Lower lobe of right lung (tissue), 2 donors: ENCODE measurements at regions not wholly inside any gene's neighbourhood (a gene's known extent, or its start where the extent isn't known, plus 50 kb on each side); places are given as distances from the start of the nearest gene placed in this dataset.

Experiments
- ATAC-seq, 2 donors: fragments of 200-7000 bp; cut with Tn5 transposase; one replicate each; pipeline ENCODE4 v1.9.1; 2020 to 2022; ENCODE audit warnings: mild to moderate bottlenecking in 2 of 2, moderate library complexity in 2 of 2
- DNase-seq: peaks from one replicate; pipeline ENCODE4 v3.0.0-alpha.2; 2020
- H3K27ac ChIP-seq: fragments of 200-600 bp; one replicate; pipeline ENCODE4 v1.8.0; 2022
- H3K27me3 ChIP-seq: fragments of 200-600 bp; one replicate; pipeline ENCODE4 v1.8.0; 2022; ENCODE audit warnings: low read depth
- H3K36me3 ChIP-seq: fragments of 200-600 bp; one replicate; pipeline ENCODE4 v1.8.0; 2022; ENCODE audit warnings: mild to moderate bottlenecking
- H3K4me1 ChIP-seq: fragments of 200-600 bp; one replicate; pipeline ENCODE4 v1.8.0; 2022
- H3K4me3 ChIP-seq: fragments of 200-600 bp; one replicate; pipeline ENCODE4 v1.8.0; 2022; ENCODE audit warnings: mild to moderate bottlenecking
- H3K9me3 ChIP-seq: fragments of 200-600 bp; one replicate; pipeline ENCODE4 v1.8.0; 2022
- CTCF ChIP-seq: fragments of 200-600 bp; IDR thresholded peaks from one replicate; pipeline ENCODE4 v1.8.0; 2022; ENCODE audit warnings: antibody characterized with exemption, mild to moderate bottlenecking
- intact Hi-C: fragments of 100-400 bp; cut with DNase I; formaldehyde crosslinking; loops from one replicate; pipeline ENCODE4 v1.11.0; 2022
- donor health status: DM: no; HTN: yes; CAD: no; lungs with severe emphysema.

GRCh38 chr11:134947556-134947955, 535.5 kb upstream of the B3GAT1 start:
- Histone ChIP-seq H3K36me3 (no peaks in the 10 kb centered on the region), H3K27me3 (no peaks in the 10 kb centered on the region), H3K4me1 (no peaks in the 10 kb centered on the region), H3K9me3 (no peaks in the 10 kb centered on the region), H3K27ac (no peak overlapping the region), H3K4me3 (no peak overlapping the region)
- no peak for ATAC-seq
- no peak for DNase-seq
- no peak for TF ChIP-seq CTCF
- intact Hi-C loops = no loop called here

- Histone ChIP-seq H3K27me3 (no peaks in the 10 kb centered on the region), H3K27ac (no peak overlapping the region), H3K36me3 (no peaks in the 10 kb centered on the region), H3K9me3 (no peaks in the 10 kb centered on the region), H3K4me3 (no peak overlapping the region), H3K4me1 (peaks cover 4% of the 10 kb centered on the region)
- ATAC-seq (no peak), DNase-seq (no peak)
- no peak for TF ChIP-seq CTCF
- intact Hi-C loops = no loop called here
These were observed 534.0 kb upstream of the B3GAT1 start for GRCh38 chr11:134945993-134946392.

- Histone ChIP-seq H3K4me3 (no peak overlapping the region), H3K4me1 (peaks cover 4% of the 10 kb centered on the region), H3K27ac (no peak overlapping the region), H3K27me3 (no peaks in the 10 kb centered on the region), H3K9me3 (no peaks in the 10 kb centered on the region), H3K36me3 (no peaks in the 10 kb centered on the region)
- no peak for TF ChIP-seq CTCF
- DNase-seq = no peak
- intact Hi-C loops = no loop called here
- no peak for ATAC-seq
These were observed 532.9 kb upstream of the B3GAT1 start for GRCh38 chr11:134944986-134945385.

- no peak for TF ChIP-seq CTCF
- intact Hi-C loops = no loop called here
- H3K4me3 ChIP-seq = no peak overlapping the region
- peaks cover 4% of the 10 kb centered on the region for H3K4me1 ChIP-seq
- H3K36me3 ChIP-seq = no peaks in the 10 kb centered on the region
- no peaks in the 10 kb centered on the region for H3K9me3 ChIP-seq
- H3K27me3 ChIP-seq = no peaks in the 10 kb centered on the region
- no peak for DNase-seq
- ATAC-seq = no peak
- no peak overlapping the region for H3K27ac ChIP-seq
These were observed 532.1 kb upstream of the B3GAT1 start for GRCh38 chr11:134944131-134944530.

- no peaks in the 10 kb centered on the region for H3K36me3 ChIP-seq
- peaks cover 4% of the 10 kb centered on the region for H3K4me1 ChIP-seq
- no peak for TF ChIP-seq CTCF
- DNase-seq = no peak
- no peak for ATAC-seq
- H3K27me3 ChIP-seq = no peaks in the 10 kb centered on the region
- H3K27ac ChIP-seq = no peak overlapping the region
- intact Hi-C loops = no loop called here
- H3K9me3 ChIP-seq = no peaks in the 10 kb centered on the region
- H3K4me3 ChIP-seq = no peak overlapping the region
These were observed 531.5 kb upstream of the B3GAT1 start for GRCh38 chr11:134943544-134943943.

- TF ChIP-seq CTCF = no peak
- intact Hi-C loops = no loop called here
- H3K4me1 ChIP-seq = peaks cover 4% of the 10 kb centered on the region
- H3K9me3 ChIP-seq = no peaks in the 10 kb centered on the region
- H3K4me3 ChIP-seq = no peak overlapping the region
- no peaks in the 10 kb centered on the region for H3K36me3 ChIP-seq
- DNase-seq (no peak), ATAC-seq (no peak)
- no peak overlapping the region for H3K27ac ChIP-seq
- H3K27me3 ChIP-seq = no peaks in the 10 kb centered on the region
These were observed 530.6 kb upstream of the B3GAT1 start for GRCh38 chr11:134942681-134943080.
